Small intestine (tissue), 7 donors: ENCODE measurements at regions not wholly inside any gene's neighbourhood (a gene's known extent, or its start where the extent isn't known, plus 50 kb on each side); places are given as distances from the start of the nearest gene placed in this dataset.

ENCODE experiments used
- DNase-seq, 2 donors: peaks; one replicate each; pipeline versions ENCODE4 v3.0.0 to v3.0.0-alpha.2; 2013
- FAIRE-seq: peaks from 2 replicates; lab custom pipeline; 2012; peaks lifted over from hg19 to GRCh38; lab: Jason Lieb, UNC
- H3K27ac ChIP-seq, 3 donors: one replicate each; pipeline ENCODE4 v1.5.1; 2013; ENCODE audit warnings: low read length in 2 of 3, mild to moderate bottlenecking in 2 of 3, control low read depth in 1 of 3, inconsistent platforms in 1 of 3, low read depth in 1 of 3, moderate library complexity in 1 of 3
- H3K27me3 ChIP-seq, 3 donors: one replicate each; pipeline ENCODE4 v1.6.1; 2013; ENCODE audit warnings: low read length in 3 of 3, inconsistent platforms in 1 of 3; ENCODE audit not compliant: control insufficient read depth in 3 of 3, insufficient read depth in 3 of 3
- H3K36me3 ChIP-seq, 3 donors: one replicate each; pipeline ENCODE4 v1.6.1; 2013; ENCODE audit warnings: low read length in 3 of 3, inconsistent platforms in 1 of 3, low read depth in 1 of 3, mild to moderate bottlenecking in 1 of 3, moderate library complexity in 1 of 3; ENCODE audit not compliant: control insufficient read depth in 3 of 3, insufficient read depth in 2 of 3
- H3K4me1 ChIP-seq, 3 donors: one replicate each; pipeline ENCODE4 v1.6.1; 2013; ENCODE audit warnings: low read length in 2 of 3, inconsistent platforms in 1 of 3, low read depth in 1 of 3, mild to moderate bottlenecking in 1 of 3, moderate library complexity in 1 of 3; ENCODE audit not compliant: control insufficient read depth in 3 of 3, insufficient read depth in 2 of 3
- H3K4me3 ChIP-seq, 3 donors: one replicate each; pipeline ENCODE4 v1.5.1; 2013; ENCODE audit warnings: low read length in 3 of 3, control low read depth in 1 of 3, inconsistent platforms in 1 of 3, low read depth in 1 of 3, mild to moderate bottlenecking in 1 of 3, moderate library complexity in 1 of 3
- H3K9me3 ChIP-seq, 2 donors: one replicate each; pipeline ENCODE4 v1.6.1; 2013; ENCODE audit warnings: low read depth in 1 of 2, low read length in 1 of 2; ENCODE audit not compliant: control insufficient read depth in 2 of 2, insufficient read depth in 1 of 2
- WGBS, 3 donors: extraction: QIAGEN DNeasy Blood & Tissue Kit; methylation state at CpG; one replicate each; pipeline ENCODE4 v1.1.7; 2013; 5-methylcytosine and 5-hydroxymethylcytosine counted together
- donor health status: healthy with polysubstance abuse.
- donor health status: control.
- donor health status: control.
- donor health status: Bipolar disorder and iron deficiency.
- donor health status: healthy.

- no peak for DNase-seq
- Histone ChIP-seq H3K36me3 (no peaks in the 10 kb centered on the region), H3K4me1 (no peaks in the 10 kb centered on the region), H3K4me3 (no peak overlapping the region), H3K27ac (no peak overlapping the region), H3K9me3 (no peaks in the 10 kb centered on the region), H3K27me3 (peaks cover 0 to 3% (median 2%) of the 10 kb centered on the region in 3 donors)
- WGBS, 3 donors = 63 to 72% (median 70%) methylated on average over 11 of the region's 11 CpGs
- FAIRE-seq = no peak
These were observed 60.5 kb upstream of the TEX51 start for GRCh38 chr2:126837966-126838715.

GRCh38 chr2:126838716-126838985, 60.0 kb upstream of the TEX51 start:
- FAIRE-seq (no peak), DNase-seq (no peak)
- Histone ChIP-seq H3K4me1 (no peaks in the 10 kb centered on the region), H3K27ac (no peak overlapping the region), H3K36me3 (no peaks in the 10 kb centered on the region), H3K4me3 (no peak overlapping the region), H3K9me3 (no peaks in the 10 kb centered on the region), H3K27me3 (peaks cover 0 to 4% (median 3%) of the 10 kb centered on the region in 3 donors)
- WGBS, 3 donors = 36 to 46% (median 46%) methylated on average over 3 of the region's 3 CpGs

GRCh38 chr2:126839796-126840195, 58.9 kb upstream of the TEX51 start:
- Histone ChIP-seq H3K9me3 (no peaks in the 10 kb centered on the region), H3K4me1 (no peaks in the 10 kb centered on the region), H3K36me3 (no peaks in the 10 kb centered on the region), H3K27me3 (peaks cover 0 to 4% (median 3%) of the 10 kb centered on the region in 3 donors), H3K27ac (no peak overlapping the region), H3K4me3 (no peak overlapping the region)
- DNase-seq (no peak), FAIRE-seq (no peak)

GRCh38 chr2:126843081-126843480, 55.6 kb upstream of the TEX51 start:
- Histone ChIP-seq H3K4me1 (no peaks in the 10 kb centered on the region), H3K27me3 (peaks cover 0 to 4% (median 0%) of the 10 kb centered on the region in 3 donors), H3K36me3 (no peaks in the 10 kb centered on the region), H3K9me3 (no peaks in the 10 kb centered on the region), H3K27ac (no peak overlapping the region), H3K4me3 (no peak overlapping the region)
- WGBS, 3 donors = 35 to 60% (median 49%) methylated on average over 1 of the region's 1 CpG
- FAIRE-seq (no peak), DNase-seq (no peak)

- Histone ChIP-seq H3K27ac (no peak overlapping the region), H3K36me3 (no peaks in the 10 kb centered on the region), H3K4me3 (no peak overlapping the region), H3K9me3 (no peaks in the 10 kb centered on the region), H3K27me3 (peaks cover 0 to 4% (median 0%) of the 10 kb centered on the region in 3 donors), H3K4me1 (no peaks in the 10 kb centered on the region)
- no peak for FAIRE-seq
- no peak for DNase-seq
- 90 to 95% (median 94%) methylated on average over 4 of the region's 4 CpGs for WGBS, 3 donors
These were observed 52.4 kb upstream of the TEX51 start for GRCh38 chr2:126846241-126846640.
